GM19452 (cell line): ENCODE measurements at regions not wholly inside any gene's neighbourhood (a gene's known extent, or its start where the extent isn't known, plus 50 kb on each side); places are given as distances from the start of the nearest gene placed in this dataset.
"Not testable (repeated sequence)": the region's sequence is repeated elsewhere in the genome, so short reads cannot be mapped to it uniquely, and the experiment has no call there.

Experiments used
- ATAC-seq: cut with Tn5 transposase; IDR thresholded peaks from one replicate; pipeline ENCODE4 v1.9.1; 2021; ENCODE audit not compliant: unreplicated experiment

DNA sequence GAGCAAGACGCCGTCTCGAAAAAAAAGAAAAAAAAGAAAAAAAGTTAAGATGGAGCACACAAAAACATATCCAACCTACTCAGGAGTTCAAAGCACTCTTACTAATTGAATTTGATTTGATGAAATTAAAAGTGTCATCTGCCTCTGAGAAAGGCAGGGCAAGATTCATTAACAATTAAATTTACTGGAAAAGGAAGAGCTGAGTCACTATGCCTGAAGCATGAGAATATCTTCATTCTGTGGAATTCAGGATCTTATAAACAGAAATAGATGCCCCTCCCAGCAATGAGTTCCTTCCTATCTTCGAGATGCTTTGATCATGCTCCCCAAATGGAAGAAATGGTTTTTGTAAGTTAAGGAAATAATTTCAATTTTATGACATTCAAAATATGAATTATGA lies 61.0 kb upstream of the ST3GAL6 start:
- no peak for ATAC-seq

DNA sequence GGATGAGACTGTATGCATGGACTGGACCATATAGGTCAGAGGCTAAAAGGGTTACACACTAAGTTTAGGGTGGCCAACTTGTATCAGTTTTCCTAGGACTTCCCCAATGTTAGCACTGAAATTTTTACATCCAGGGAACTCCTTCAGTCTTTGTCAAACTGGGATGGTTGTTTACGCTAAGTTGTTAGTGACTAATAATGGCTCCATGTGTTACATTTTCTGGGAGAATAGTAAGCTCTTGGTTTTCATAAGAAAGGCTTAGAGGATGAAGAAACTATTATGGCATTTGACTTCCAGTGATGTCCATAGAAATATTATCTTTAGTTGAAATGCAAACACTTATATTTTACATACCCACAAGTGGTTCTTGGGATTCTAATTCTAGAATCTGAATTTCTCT lies 57.9 kb upstream of the ST3GAL6 start:
- no peak for ATAC-seq

DNA sequence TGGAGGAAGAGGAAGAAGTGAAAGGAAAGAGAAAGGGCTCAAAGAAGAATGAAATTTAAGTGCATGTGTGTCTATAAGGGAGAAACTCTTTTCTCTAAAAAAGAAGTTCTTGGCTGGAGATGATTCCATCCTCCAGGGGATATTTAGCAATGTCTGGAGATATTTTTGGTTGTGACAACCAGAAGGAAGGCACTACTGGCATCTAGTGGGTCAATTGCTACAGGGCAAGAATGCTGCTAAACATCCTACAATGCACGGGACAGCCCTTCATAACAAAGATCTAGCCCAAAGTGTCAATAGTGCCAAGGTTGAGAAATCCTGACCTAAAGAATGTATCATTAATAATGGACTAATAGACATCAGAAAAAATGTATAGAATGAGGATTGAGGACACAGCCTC lies 57.4 kb upstream of the ST3GAL6 start:
- ATAC-seq = no peak

DNA sequence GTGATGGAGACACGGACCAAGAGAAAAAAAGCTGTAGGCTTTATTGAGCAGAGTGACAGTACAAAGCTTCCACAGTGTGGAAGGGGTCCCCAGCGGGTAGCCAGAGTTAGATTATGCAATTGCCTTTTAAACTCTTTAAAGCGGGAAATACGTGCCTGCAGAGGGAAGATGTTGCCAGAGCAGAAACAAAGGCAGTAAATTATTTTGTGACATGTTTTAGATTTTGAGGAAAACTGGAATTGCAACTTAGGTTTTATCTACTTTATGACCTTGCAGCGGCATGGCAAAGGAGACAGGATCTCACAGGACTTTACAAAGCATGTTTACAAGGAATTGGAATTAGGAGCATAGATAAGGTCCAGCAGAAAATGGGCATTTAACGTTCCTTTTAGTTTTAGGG lies 54.5 kb upstream of the ST3GAL6 start:
- not testable (repeated sequence) for ATAC-seq

DNA sequence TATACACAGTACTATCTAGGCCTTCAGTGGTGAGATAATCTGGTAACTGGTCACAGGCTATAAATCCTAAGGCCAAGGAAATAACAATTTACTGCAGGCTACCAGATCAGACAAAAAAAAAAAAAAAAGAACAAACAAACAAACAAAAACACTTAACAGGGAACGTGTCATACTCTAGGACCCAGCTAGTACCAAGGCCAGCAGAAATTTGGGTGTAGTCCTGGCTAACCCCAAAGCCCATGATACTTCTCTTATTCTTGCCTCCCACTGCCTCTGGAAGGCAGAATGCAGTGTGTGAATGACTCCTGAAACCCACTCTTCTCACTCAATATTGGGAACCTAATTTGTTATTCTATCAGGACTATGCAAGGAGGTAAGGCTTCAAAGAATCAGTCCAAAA lies 53.7 kb upstream of the ST3GAL6 start:
- ATAC-seq = no peak

DNA sequence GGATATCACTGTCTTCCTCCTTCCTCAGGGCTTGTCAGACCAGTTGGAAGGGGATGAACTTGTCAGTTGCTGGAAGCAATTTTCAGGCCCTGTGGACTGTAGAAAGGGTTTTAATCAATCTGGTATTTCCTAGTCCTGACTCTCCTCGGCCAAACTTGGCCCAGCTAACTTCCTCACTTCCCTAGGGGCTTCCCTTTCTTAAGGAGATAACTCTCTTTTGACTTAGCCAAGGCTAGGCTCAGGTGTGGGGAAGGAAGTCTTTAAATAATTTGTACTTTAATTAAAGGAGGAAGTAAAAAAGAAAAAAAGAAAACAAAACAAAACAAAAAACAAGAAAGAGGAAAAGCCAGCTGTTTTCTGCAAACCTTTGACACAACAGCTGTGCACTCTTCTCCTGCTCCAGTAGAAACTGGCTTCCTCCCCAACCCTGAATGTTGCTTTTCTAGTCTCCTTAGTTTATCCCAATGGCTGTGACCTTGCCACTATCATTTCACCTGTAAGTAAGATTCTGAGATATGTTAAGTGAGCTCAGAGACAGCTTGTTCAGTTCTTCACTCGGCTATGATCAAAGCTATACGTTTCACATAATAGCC lies 53.0 kb upstream of the ST3GAL6 start:
- ATAC-seq = no peak

DNA sequence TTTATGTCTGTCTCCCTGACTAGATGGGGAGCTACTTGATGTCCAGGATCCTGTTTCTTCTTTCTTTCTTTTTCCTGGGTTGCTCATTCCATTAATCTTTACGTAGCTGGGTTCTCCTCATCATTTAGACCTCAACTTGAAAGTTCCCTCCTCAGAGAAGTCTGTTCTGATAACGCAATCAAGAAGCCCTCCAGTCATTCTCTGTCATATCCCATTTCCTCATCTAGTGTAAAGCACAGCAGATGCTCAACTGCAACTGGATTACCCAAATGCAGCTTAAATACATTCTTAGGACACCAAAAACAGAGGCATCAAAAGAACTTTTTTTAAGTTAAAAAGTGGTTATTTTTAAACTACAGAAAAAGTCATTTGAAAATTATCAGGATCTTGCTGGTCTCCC lies 51.7 kb upstream of the ST3GAL6 start:
- ATAC-seq = no peak

DNA sequence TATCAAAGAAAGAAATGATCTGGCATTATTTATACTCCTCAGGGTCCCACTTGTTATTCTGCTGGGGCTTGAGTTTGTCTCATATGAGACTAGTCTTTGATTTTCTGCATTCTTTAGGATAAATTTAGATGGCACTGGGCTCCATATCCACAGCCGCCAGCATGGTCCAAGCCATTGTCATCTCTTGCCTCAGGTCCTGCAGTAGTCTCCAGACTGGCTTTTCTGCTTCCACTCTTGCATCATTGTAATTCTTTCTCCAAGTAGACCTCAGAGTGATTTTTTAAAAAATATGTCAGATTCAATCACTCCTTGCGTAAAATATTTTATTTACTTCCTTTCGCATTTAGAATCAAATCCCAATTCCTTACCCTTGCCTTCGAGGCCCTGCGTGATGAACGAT lies 50.4 kb upstream of the ST3GAL6 start:
- ATAC-seq = no peak

DNA sequence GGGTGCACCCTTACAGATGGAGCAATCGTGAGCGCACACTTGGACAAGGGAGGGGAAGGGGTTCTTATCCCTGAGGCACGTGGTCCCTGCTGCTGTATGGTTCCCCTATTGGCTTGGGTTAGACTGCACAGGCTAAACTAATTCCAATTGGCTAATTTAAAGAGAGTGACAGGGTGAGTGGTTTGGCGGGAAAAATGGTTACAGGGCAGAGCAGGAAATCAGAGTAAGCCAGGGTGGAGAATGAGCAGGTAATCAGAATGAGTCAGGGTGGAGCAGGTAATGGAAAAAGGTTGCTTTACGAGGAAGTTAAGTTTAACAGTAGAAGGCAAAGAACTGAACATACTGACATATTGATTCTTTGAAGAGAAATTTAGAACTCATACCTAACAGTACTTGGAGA lies 49.8 kb upstream of the ST3GAL6 start:
- ATAC-seq = not testable (repeated sequence)
